Fibroblast of peridontal ligament (primary cell): ENCODE measurements at regions not wholly inside any gene's neighbourhood (a gene's known extent, or its start where the extent isn't known, plus 50 kb on each side); places are given as distances from the start of the nearest gene placed in this dataset.
"Not testable (repeated sequence)": the region's sequence is repeated elsewhere in the genome, so short reads cannot be mapped to it uniquely, and the experiment has no call there.

Source experiments
- DNase-seq: peaks from one replicate; pipeline ENCODE4 v3.0.0-alpha.2; 2010; ENCODE audit errors: extremely low read depth

DNA sequence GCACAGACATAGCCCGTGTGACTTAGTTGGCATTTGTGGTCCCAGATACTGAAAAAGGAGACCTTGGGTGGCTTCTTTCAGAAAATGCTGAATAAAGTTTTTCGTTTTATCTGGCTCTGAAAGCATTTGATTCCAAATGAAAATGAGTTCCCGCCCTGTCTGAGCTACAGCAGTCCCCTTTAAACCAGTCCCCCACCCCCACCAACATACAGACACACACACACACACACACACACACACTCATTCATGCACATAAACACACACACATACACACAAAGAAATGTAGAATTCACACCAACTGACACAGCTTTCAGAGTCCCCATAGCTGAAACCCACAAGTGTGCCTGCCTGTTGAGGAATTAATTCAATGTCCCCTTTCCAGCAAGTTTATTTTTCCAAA, 97.0 kb upstream of the SMARCA2 start:
- no peak for DNase-seq

DNA sequence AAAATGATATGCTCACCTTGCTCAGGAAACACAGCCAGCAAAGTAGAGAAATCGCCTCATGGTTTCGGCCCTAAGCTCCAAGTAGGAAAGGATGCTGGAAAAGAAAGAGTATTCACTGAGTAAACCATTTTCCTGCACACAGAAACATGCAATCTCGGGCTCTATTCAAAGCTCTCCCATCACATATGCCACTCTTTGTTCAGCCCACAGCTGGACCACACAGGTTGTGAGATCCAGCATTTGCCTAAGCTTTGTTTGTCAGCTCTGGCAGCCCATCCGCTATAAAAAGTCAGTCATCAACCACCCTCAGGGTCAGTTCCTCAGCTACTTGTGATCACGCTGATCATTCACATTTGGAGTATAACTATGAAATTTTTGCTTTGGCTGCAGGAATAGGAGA, 96.5 kb upstream of the SMARCA2 start:
- no peak for DNase-seq

DNA sequence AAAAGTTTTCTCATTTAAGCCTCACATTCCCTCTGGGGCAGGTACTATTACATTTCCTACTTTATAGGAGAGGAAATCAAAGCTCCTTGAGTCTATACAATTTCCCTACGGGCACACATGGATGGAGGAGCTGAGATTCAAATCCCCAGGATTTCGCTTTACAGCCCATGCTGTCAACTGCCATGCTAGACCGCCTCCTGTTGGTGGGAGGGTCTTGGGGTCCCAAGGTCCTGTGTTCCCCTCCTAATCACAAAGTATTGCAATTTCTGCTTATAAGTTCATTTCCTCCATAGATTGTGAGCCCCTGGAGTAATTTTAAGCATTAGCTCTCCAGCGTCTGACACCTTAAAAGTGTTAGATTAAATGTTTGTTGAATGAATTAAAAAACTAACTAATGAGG, 95.9 kb upstream of the SMARCA2 start:
- no peak for DNase-seq

DNA sequence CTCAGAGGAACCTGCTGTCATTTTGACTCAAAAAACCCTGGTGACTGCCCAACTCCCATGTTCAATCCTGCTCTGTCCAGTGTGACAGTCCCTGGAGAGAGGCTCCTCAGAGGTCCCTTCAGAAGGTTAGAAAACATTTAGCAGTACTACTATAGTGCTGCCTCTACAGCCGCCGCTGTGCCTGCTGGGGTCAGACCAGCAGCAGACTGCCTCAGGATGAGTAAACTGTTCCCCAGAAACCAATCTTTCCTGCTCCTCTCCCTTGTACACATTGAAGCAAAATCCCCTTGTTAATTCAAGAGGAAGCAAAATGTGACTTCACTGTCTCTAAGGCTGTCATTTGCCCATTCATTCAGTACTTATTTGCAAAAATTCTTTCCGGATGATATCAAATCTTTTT, 94.8 kb upstream of the SMARCA2 start:
- DNase-seq: no peak

DNA sequence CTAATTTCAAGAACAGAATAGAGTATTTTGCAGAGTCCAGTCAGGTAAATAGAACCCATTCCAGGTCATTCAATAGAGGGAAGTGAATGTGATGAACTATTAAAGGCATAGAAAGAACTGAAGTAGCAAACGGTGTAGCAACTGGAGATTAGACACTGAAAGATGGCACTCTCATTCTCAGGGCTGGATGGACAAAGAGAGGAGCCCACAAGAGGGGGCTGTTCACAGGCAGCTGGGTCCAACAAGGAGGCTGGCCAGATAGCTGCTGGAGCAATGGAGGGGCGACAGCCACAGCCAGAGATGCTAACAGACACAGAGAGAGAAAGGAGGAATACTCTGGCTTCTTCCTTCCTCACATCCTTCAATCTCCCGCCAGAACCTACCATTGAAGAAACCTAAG, 93.1 kb upstream of the SMARCA2 start:
- DNase-seq: no peak

DNA sequence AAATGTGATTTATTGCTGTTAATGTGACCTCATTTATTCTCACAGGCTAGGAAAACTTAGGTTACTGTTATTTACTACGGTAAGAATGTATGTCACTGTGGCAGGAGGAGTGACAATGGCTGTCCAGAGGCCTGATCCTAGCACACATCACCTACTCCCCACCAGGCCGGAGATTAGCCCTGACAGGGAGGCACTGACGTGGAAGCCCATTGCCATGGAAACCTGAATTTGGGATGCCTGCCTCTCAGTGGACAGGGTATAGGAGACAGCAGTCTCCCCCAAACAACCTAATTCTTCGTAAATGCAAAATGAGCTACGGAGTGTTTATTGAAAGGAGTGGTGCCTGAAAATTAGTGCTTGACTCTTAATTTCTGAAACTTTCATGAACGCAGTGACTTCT, 87.6 kb upstream of the SMARCA2 start:
- DNase-seq: no peak

DNA sequence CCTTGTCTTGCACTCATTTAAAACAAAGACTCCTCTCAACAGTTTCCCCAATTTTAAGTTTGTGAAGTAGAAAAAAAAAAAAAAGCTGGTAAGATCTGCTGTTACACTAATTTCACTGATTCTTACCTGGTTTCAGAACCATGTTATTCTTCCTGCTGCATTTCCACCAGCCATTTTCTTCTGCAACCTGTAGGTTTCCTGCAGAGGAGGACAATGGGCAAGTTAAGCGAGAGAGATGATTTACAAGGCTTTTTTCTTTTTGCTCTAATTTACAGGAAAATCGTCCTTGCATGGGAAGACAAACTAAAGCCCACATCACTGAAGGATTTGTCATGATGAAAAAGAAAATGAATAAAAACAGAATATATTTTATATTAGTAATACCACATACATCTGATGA, 86.0 kb upstream of the SMARCA2 start:
- no peak for DNase-seq

DNA sequence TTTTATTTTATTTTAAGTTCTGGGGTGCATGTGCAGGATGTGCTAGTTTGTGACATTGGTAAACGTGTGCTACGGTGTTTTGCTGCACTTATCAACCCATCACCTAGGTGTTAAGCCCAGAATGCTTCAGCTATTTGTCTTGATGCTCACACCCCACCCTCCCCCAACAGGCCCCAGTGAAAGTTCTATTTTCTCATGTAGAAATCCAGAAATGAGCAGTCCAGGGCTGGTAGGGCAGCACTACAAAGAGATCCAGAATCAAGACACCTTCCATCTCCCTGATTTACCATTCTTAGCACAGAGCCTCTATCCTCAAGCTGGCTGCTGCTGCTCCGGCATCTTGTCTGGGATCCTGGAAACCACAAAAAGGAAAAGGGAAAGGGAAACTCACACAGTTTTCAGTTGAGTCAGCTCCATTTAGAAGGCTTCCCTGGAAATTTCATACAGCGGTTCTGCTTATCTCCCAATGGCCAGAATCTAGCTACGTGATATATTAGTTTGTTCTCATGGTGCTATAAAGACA, 85.4 kb upstream of the SMARCA2 start:
- no peak for DNase-seq

DNA sequence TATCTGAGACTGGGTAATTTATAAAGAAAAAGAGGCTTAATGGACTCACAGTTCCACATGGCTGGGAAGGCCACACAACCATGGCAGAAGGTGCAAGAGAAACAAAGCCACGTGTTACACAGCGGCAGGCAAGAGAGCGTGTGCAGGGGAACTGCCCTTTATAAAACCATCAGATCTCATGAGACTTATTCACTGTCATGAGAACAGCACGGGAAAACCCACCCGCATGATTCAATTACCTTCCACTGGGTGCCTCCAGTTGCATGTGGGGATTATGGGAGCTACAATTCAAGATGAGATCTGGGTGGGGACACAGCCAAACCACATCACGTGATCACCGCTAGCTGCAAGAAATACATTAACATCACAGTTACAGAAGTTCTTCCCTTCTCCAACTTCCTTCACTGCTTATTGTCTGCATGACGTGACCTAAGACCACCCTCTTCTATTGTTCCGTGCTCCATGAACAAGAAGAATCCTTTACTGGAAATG, 84.9 kb upstream of the SMARCA2 start:
- not testable (repeated sequence) for DNase-seq

DNA sequence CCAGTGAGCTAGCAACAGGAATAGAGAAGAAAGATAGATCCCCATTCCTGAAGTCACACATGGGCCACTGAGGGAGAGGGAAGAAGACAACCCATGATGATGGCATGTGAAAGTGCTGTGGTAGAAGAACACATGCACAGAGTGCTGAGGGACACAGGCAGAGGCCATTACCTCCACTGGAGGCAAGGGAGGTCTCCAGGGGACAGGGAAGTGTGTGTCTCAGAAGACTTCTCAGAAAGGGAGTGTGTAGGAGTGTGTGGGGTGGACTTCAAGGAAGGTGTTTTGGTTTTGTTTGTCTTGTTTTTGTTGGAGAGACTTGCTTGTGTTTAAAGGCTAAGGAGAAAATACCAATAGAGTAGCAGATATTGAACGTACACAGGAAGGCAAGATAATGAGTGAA, 77.0 kb upstream of the SMARCA2 start:
- no peak for DNase-seq

DNA sequence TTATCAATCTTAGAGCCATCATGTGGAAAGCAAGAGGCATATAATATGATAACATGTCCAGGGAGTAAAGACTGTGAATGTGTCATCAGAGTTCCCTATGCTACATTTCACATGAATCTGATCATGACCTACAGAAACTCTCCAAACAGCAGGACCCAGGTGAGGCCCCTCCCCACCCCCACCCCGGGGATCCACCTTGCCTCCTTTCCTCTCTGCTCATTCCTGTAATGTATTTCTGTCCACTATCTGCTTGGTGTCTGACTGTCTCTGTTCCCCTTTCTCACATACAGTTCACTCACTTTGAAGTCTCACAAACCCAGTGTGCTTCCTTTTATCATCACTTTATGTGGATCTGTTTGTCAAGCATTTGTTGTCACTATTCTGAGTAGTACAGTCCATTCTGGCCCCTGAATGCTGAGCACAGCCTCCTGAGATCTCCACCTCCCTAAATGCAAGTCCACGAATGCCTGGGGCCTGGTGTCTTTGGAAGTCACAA, 76.4 kb upstream of the SMARCA2 start:
- no peak for DNase-seq

DNA sequence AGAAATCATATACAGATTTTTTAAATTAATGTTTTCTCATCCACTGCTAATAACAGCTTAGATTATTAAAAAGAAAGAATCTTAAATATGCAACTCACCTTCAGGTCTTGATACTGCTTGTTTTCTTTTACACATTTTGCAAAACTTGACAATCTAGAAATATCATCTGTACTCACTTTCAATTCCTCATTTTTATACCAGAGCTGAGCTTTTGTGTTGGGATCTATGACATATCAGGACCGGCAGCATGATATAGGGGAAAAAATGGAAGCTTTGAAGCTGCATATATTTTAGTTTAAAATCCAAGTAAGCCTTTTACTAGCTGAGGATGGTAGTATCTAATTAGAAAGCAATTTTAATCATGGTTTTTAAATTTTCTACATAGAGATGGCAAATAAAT, 75.7 kb upstream of the SMARCA2 start:
- DNase-seq: no peak

DNA sequence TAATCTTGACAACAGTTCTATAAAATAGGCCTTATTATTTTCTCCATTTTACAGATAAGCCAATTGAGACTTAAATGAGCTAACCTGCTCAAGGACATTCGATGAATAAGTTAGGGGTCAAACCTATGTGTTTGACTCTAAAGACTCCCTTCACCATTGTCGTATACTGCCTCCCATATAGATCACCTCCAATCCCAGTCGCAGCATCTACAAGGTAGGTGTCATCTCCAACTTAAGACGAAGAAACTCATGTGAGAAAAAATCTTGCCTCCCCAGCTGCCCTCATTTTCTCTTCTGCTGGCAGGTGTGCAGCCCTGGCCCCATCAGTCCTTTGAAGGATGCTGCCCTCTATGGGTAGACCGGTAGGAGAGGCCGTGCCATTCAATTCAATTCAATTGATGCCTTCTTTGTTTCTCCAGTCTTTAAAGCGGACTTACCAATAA, 75.2 kb upstream of the SMARCA2 start:
- no peak for DNase-seq

DNA sequence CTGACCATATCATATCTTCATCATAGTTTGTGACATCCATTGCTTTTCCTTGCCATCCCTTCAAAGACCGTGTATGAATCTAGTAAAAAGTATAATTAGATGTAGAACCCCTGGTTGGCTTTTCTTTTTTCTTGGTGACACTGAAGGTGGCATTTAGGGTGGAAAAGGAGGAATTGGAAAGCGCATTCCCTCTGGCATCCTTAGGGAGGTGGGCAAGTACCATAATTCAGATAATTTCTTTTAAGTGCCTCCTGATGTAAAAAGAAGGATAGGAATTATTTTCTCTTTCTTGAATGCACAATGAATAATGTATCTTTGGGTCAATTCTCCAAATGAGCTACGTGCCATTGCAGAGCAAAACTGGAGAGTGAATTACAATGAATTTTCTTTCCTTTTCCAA, 73.2 kb upstream of the SMARCA2 start:
- peak; percentile 10 for DNase-seq

DNA sequence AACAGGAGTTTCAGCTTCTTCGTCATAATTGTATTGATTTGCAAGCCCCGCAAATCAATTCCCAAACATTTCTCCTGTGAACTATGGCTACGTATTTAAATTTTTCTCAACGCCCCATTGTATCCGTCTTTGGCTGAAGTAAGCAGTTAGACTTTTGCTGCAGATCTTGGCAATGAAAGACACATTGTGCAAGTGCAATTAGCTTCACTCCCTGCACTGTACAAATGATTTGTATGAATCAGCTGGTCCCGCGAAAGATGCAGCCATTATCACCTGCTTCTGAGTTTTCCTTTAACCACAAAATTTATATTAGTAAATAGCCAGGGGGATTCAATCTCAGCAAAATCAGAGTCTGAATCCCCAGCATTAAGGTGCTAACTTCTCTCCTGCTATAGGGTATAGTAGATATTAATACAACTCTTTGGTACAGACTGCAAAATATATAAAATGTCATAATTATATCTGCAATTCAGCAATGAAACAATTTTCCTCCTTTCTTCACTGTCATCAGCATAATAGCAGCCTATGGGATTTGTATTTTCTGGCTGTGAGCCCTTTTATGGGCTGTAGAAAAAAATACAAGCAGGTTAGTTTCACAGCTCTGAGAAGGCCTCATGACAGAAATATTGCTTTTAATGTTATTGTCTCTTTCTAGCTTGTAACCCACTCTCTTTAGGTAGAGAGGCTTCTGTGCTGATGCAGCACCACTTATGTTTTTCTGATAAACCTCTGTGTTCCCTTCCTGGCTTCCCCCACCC, 68.4 kb upstream of the SMARCA2 start:
- no peak for DNase-seq

DNA sequence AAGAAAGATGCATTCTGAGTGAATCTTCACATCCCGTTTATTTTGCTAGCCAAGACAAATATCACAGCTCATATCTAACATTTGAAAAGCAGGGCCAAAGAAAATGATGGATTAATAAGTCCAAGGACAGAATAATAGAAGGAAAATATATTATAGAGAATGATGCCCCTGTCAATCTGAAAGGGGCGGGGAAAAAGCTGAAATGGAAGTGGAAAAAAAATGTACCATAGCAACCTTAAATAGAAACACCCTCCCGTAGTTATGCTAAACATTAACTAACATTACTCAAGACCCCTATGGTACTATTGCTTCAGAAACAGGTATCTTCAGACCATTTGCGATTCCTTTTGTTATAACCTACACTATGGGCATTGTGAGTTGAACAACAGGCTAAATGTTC, 67.7 kb upstream of the SMARCA2 start:
- no peak for DNase-seq

DNA sequence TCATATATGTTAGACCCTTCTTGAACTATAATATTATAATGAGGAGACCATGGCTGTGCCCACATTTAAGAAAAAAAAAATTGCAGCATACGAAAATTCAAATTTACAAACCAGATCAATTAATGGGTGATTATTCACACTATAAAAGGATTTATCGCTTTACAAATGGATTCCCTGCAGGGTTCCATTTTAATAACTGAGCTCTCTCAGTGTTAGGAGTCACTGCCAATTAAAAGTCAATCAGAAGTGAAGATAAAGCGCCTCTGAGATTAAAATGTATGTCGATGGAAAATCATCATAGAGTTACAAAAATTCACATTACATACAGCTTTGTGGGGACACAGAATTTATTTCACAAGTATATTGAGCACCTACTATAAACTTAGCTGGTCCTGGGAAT, 66.6 kb upstream of the SMARCA2 start:
- no peak for DNase-seq

DNA sequence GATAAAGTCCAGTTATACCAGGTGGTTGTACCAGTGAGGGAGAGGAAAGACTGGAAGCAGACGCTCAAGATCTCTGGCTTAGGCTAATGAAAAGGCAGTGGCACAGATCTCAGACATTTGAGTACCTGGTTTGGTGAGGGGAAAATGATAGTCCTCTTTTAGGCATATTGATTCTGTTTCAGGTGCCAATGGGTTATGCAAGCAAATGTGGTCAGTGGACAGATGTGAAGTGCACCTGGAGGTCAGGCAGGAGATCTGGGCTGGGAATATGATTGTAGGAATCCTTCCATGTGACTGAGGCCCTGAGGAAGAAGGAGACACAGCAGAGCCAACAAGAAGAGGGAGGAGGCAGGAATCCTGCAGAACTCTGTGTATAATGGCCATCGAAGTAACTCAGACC, 63.7 kb upstream of the SMARCA2 start:
- DNase-seq: no peak

DNA sequence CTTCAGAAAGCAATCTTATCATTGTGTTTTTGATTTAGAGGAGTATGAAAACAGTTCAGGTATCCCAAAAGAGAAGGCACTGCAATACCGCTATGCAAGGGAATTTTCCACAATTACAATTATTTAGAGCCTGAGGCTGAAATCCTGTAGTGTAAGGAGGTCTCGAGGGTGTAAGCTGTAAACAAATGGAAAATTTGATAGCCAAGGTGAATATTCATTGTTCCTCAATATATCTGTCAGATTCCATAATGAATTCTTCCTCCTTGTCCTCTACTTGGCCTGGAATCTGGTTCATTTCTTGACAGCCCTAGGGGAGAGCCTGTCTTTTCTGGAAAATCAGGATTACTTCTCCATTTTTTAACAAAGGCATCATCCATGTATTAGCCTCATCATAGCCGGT, 63.1 kb upstream of the SMARCA2 start:
- DNase-seq: no peak

DNA sequence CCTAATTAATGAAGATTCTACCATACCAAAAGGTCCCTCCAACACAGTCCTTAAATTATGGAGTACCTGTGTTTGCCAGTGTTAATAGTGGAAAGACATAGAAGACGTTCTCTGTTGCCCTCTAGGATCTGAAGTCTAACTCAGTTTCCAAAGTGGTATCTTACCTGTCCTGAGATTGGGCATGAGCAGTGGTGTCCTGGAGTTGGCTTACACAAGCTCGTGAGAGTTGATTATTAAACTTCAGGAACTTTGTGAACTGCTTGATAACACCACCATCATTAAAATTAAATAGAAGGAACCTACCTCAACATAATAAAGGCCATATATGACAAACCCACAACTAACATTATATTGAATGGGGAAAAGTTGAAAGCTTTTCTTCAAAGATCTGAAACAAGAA, 60.9 kb upstream of the SMARCA2 start:
- DNase-seq: no peak

DNA sequence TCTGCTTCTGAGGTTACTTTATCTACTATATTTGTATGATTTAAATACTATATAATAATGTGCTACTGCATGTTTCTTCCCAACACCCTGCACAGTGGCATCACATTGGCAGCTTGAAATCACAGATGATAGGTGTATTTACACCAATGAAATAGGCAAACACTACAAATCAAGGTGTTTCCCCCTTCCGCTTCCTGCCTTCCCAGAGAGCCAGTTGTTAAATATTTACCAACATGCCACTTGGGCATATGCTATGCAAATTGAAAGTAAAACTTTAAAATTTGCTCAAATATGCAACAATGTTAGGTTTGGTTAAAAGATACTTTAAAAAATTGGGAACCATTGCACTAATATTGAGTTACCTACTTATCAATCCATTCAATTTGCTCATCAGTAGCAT, 58.2 kb upstream of the SMARCA2 start:
- DNase-seq: no peak

DNA sequence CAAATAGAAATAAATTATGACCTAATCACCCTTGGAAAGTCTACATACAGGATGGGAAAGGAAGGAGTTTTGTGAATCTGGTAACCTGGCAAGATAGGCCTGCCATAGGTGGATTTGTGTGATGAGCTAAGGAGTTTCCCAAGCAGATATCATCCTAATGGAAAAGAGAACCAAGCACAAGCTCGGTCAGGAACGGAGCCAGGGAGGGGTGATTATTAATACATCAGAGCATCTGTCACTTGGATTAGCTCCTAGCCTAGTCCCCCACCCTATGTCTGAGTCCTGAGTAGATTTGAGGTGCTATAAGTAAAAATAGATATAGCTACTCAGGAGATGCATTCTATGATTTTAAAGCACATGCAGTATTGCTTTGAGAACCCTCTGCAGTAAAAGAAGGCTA, 57.3 kb upstream of the SMARCA2 start:
- DNase-seq: no peak

DNA sequence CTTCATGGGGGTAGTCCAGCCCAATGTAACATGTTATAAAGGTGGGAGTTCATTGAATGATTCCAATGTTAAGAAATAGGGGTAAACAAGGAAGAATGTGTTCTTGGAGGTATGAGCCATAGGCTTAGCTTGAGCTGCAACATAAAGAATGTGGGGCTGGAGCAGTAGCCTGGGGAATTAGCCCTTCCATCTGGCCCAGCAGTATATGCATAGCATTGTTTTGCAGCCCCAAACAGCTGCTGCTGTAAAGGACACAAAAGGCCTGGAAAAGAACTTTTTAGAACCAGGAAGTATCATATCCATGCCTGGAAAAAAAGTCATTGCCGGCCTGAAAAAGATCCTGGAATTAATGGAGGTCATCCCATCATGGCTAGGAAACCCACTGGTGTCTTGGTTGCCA, 55.8 kb upstream of the SMARCA2 start:
- no peak for DNase-seq
